RWPE2 (cell line): ENCODE measurements at regions not wholly inside any gene's neighbourhood (a gene's known extent, or its start where the extent isn't known, plus 50 kb on each side); places are given as distances from the start of the nearest gene placed in this dataset.

ENCODE experiments used
- ATAC-seq: fragments of 200-7000 bp; cut with Tn5 transposase; 3 replicates; pipeline ENCODE4 v1.9.1; 2021; ENCODE audit warnings: low read depth
- DNase-seq: peaks from one replicate; pipeline ENCODE4 v3.0.0-alpha.2; 2020; ENCODE audit warnings: low spot score
- H3K27ac ChIP-seq: fragments of 450-650 bp; 2 replicates; pipeline ENCODE4 v1.5.1; 2017; ENCODE audit warnings: mild to moderate bottlenecking; ENCODE audit not compliant: poor library complexity, severe bottlenecking
- H3K27me3 ChIP-seq: fragments of 250-450 bp; sonication (Bioruptor Pico); 2 replicates; pipeline ENCODE4 v1.5.1; 2021; ENCODE audit warnings: mild to moderate bottlenecking, moderate library complexity; ENCODE audit not compliant: insufficient read depth, poor library complexity, severe bottlenecking
- H3K36me3 ChIP-seq: fragments of 250-450 bp; sonication (Bioruptor Pico); 2 replicates; pipeline ENCODE4 v1.5.1; 2020; ENCODE audit warnings: low read depth, mild to moderate bottlenecking, moderate library complexity
- H3K4me1 ChIP-seq: fragments of 250-450 bp; sonication (Bioruptor Pico); 2 replicates; pipeline ENCODE4 v1.5.1; 2021; ENCODE audit warnings: mild to moderate bottlenecking, moderate library complexity; ENCODE audit not compliant: insufficient read depth, poor library complexity, severe bottlenecking
- H3K4me3 ChIP-seq: fragments of 250-450 bp; sonication (Bioruptor Pico); 2 replicates; pipeline ENCODE4 v1.5.1; 2021; ENCODE audit warnings: mild to moderate bottlenecking, moderate library complexity; ENCODE audit not compliant: severe bottlenecking
- H3K9me3 ChIP-seq: fragments of 250-450 bp; sonication (Bioruptor Pico); 2 replicates; pipeline ENCODE4 v1.5.1; 2021; ENCODE audit warnings: mild to moderate bottlenecking, moderate library complexity; ENCODE audit not compliant: severe bottlenecking
- CTCF ChIP-seq: fragments of 450-650 bp; IDR thresholded peaks from one replicate; pipeline ENCODE4 v1.5.1; 2017; ENCODE audit warnings: mild to moderate bottlenecking, moderate library complexity; ENCODE audit not compliant: poor library complexity, severe bottlenecking

- ATAC-seq (no peak), DNase-seq (no peak)
- Histone ChIP-seq H3K4me1 (no peaks in the 10 kb centered on the region), H3K27ac (no peak overlapping the region), H3K36me3 (no peaks in the 10 kb centered on the region), H3K9me3 (no peaks in the 10 kb centered on the region), H3K4me3 (no peak overlapping the region), H3K27me3 (no peaks in the 10 kb centered on the region)
- no peak for TF ChIP-seq CTCF
These were observed 1004.3 kb downstream of the SLITRK5 start for GRCh38 chr13:88675347-88675996.

- ATAC-seq (no peak), DNase-seq (no peak)
- H3K4me3 ChIP-seq: no peak overlapping the region
- H3K27ac ChIP-seq: no peak overlapping the region
- H3K4me1 ChIP-seq: no peaks in the 10 kb centered on the region
- no peak for TF ChIP-seq CTCF
- no peaks in the 10 kb centered on the region for H3K9me3 ChIP-seq
- H3K27me3 ChIP-seq: no peaks in the 10 kb centered on the region
- no peaks in the 10 kb centered on the region for H3K36me3 ChIP-seq
These were observed 1004.8 kb downstream of the SLITRK5 start for GRCh38 chr13:88676016-88676415.

GRCh38 chr13:88685459-88685858, 1014.3 kb downstream of the SLITRK5 start:
- Histone ChIP-seq H3K9me3 (no peaks in the 10 kb centered on the region), H3K4me3 (no peak overlapping the region), H3K4me1 (no peaks in the 10 kb centered on the region), H3K36me3 (no peaks in the 10 kb centered on the region), H3K27ac (no peak overlapping the region), H3K27me3 (no peaks in the 10 kb centered on the region)
- DNase-seq: no peak
- no peak for ATAC-seq
- no peak for TF ChIP-seq CTCF

- Histone ChIP-seq H3K36me3 (no peaks in the 10 kb centered on the region), H3K27me3 (no peaks in the 10 kb centered on the region), H3K4me3 (no peak overlapping the region), H3K4me1 (no peaks in the 10 kb centered on the region), H3K27ac (no peak overlapping the region), H3K9me3 (no peaks in the 10 kb centered on the region)
- ATAC-seq (no peak), DNase-seq (no peak)
- TF ChIP-seq CTCF: no peak
These were observed 1030.4 kb downstream of the SLITRK5 start for GRCh38 chr13:88701551-88701950.

- DNase-seq (no peak), ATAC-seq (0 out of 3 replicates have a peak, but pooled peaks have one; percentile 35)
- Histone ChIP-seq H3K36me3 (no peaks in the 10 kb centered on the region), H3K4me1 (no peaks in the 10 kb centered on the region), H3K4me3 (no peak overlapping the region), H3K27me3 (no peaks in the 10 kb centered on the region), H3K9me3 (no peaks in the 10 kb centered on the region), H3K27ac (no peak overlapping the region)
- TF ChIP-seq CTCF: no peak
These were observed 1033.6 kb downstream of the SLITRK5 start for GRCh38 chr13:88704600-88705275.
